ENCODE measurements at regions not wholly inside any gene's neighbourhood (a gene's known extent, or its start where the extent isn't known, plus 50 kb on each side); places are given as distances from the start of the nearest gene placed in this dataset.
"Not testable (repeated sequence)": the region's sequence is repeated elsewhere in the genome, so short reads cannot be mapped to it uniquely, and the experiment has no call there.

- Histone ChIP-seq H3K79me2 (ENCODE audit: control insufficient read depth, insufficient read depth, low read length) (no peaks in the 10 kb centered on the region), H3K9me3 (ENCODE audit: control insufficient read depth, insufficient read depth, low read depth, low read length) (no peaks in the 10 kb centered on the region), H3K27ac (ENCODE audit: insufficient read depth, low read length) (no peak overlapping the region), H3K27me3 (ENCODE audit: control insufficient read depth, insufficient read depth, low read length) (no peaks in the 10 kb centered on the region), H3K9ac (ENCODE audit: insufficient read depth, low read length) (no peak overlapping the region), H3K4me1 (ENCODE audit: control insufficient read depth, extremely low read depth, insufficient read depth, low read length) (no peaks in the 10 kb centered on the region), H3K4me2 (ENCODE audit: extremely low read depth, insufficient read depth, low read length) (no peak overlapping the region), H3K36me3 (ENCODE audit: control insufficient read depth, insufficient read depth, low read length) (no peaks in the 10 kb centered on the region), H2AFZ (ENCODE audit: low read length) (no peak overlapping the region), H4K20me1 (ENCODE audit: control insufficient read depth, extremely low read depth, insufficient read depth, low read length) (no peaks in the 10 kb centered on the region), H3K4me3 (replicated peaks in 1 of 4; ENCODE audit: control extremely low read depth in 1 of 4, insufficient read depth in 1 of 4, low read depth in 3 of 4, low read length in 4 of 4) (no peak overlapping the region)
- no peak for DNase-seq (ENCODE audit: low read depth in 2 of 2)
- TF ChIP-seq, protein P1, sequence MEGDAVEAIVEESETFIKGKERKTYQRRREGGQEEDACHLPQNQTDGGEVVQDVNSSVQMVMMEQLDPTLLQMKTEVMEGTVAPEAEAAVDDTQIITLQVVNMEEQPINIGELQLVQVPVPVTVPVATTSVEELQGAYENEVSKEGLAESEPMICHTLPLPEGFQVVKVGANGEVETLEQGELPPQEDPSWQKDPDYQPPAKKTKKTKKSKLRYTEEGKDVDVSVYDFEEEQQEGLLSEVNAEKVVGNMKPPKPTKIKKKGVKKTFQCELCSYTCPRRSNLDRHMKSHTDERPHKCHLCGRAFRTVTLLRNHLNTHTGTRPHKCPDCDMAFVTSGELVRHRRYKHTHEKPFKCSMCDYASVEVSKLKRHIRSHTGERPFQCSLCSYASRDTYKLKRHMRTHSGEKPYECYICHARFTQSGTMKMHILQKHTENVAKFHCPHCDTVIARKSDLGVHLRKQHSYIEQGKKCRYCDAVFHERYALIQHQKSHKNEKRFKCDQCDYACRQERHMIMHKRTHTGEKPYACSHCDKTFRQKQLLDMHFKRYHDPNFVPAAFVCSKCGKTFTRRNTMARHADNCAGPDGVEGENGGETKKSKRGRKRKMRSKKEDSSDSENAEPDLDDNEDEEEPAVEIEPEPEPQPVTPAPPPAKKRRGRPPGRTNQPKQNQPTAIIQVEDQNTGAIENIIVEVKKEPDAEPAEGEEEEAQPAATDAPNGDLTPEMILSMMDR (conservative IDR thresholded peaks at IDR 0.05 in 1 of 2, IDR thresholded peaks at IDR 0.05 in 1 of 2; ENCODE audit: low read depth in 1 of 2, low read length in 2 of 2) = no peak
- TF ChIP-seq EZH2 (IDR thresholded peaks at IDR 0.05; ENCODE audit: low read length, missing control alignments) = no peak
Measured at GRCh38 chrX:21207080-21207479, 167.1 kb upstream of the CNKSR2 start.

DNA sequence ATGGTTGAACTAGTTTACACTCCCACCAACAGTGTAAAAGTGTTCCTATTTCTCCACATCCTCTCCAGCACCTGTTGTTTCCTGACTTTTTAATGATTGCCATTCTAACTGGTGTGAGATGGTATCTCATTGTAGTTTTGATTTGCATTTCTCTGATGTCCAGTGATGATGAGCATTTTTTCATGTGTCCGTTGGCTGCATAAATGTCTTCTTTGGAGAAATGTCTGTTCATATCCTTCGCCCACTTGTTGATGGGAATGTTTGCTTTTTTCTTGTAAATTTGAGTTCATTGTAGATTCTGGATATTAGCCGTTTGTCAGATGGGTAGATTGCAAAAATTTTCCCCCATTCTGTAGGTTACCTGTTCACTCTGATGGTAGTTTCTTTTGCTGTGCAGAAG lies 155.0 kb upstream of the CNKSR2 start:
- not testable (repeated sequence) for H3K9ac ChIP-seq (ENCODE audit: insufficient read depth, low read length); H3K79me2 ChIP-seq (ENCODE audit: control insufficient read depth, insufficient read depth, low read length); H3K9me3 ChIP-seq (ENCODE audit: control insufficient read depth, insufficient read depth, low read depth, low read length); H3K36me3 ChIP-seq (ENCODE audit: control insufficient read depth, insufficient read depth, low read length); H4K20me1 ChIP-seq (ENCODE audit: control insufficient read depth, extremely low read depth, insufficient read depth, low read length); H3K4me3 ChIP-seq (replicated peaks in 1 of 4; ENCODE audit: control extremely low read depth in 1 of 4, insufficient read depth in 1 of 4, low read depth in 3 of 4, low read length in 4 of 4); DNase-seq (ENCODE audit: low read depth in 2 of 2); H2AFZ ChIP-seq (ENCODE audit: low read length); H3K27me3 ChIP-seq (ENCODE audit: control insufficient read depth, insufficient read depth, low read length); H3K27ac ChIP-seq (ENCODE audit: insufficient read depth, low read length); H3K4me1 ChIP-seq (ENCODE audit: control insufficient read depth, extremely low read depth, insufficient read depth, low read length); H3K4me2 ChIP-seq (ENCODE audit: extremely low read depth, insufficient read depth, low read length)

DNA sequence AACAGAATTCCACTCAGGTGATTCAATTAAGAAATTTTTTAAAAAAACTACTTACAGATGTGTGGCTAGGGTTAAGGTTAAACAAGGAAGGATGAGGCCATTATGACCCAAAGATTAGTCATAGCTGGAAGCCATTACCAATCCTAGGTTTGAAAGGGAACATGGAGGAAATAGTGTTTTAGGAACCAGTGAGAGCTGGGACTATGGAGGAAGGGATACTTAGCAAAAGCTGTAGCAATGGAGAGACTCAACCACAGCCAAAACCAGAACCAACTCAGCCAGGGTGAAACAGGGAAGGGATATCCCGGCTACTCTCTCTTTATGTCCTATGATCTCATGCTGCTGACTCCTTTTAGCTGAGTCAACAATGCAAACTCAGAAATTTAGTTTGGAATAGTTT lies 148.6 kb upstream of the CNKSR2 start:
- DNase-seq (ENCODE audit: low read depth in 2 of 2) = peak in 1 of 2 donors; percentile 1
- no peak overlapping the region for H3K4me2 ChIP-seq (ENCODE audit: extremely low read depth, insufficient read depth, low read length)

DNA sequence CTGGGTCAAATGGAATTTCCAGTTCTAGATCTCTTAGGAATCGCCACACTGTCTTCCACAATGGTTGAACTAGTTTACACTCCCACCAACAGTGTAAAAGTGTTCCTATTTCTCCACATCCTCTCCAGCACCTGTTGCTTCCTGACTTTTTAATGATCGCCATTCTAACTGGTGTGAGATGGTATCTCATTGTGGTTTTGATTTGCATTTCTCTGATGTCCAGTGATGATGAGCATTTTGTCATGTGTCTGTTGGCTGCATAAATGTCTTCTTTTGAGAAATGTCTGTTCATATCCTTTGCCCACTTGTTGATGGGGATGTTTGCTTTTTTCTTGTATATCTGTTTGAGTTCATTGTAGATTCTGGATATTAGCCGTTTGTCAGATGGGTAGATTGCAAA lies 145.2 kb upstream of the CNKSR2 start:
- DNase-seq (ENCODE audit: low read depth in 2 of 2); H3K79me2 ChIP-seq (ENCODE audit: control insufficient read depth, insufficient read depth, low read length); H3K9ac ChIP-seq (ENCODE audit: insufficient read depth, low read length); H4K20me1 ChIP-seq (ENCODE audit: control insufficient read depth, extremely low read depth, insufficient read depth, low read length); H3K27me3 ChIP-seq (ENCODE audit: control insufficient read depth, insufficient read depth, low read length); H3K4me3 ChIP-seq (replicated peaks in 1 of 4; ENCODE audit: control extremely low read depth in 1 of 4, insufficient read depth in 1 of 4, low read depth in 3 of 4, low read length in 4 of 4); H3K4me1 ChIP-seq (ENCODE audit: control insufficient read depth, extremely low read depth, insufficient read depth, low read length); H3K9me3 ChIP-seq (ENCODE audit: control insufficient read depth, insufficient read depth, low read depth, low read length); H3K4me2 ChIP-seq (ENCODE audit: extremely low read depth, insufficient read depth, low read length); H3K36me3 ChIP-seq (ENCODE audit: control insufficient read depth, insufficient read depth, low read length); H3K27ac ChIP-seq (ENCODE audit: insufficient read depth, low read length); H2AFZ ChIP-seq (ENCODE audit: low read length): not testable (repeated sequence)

More for the DNA sequence above, 148.6 kb upstream of the CNKSR2 start:
- no peaks in the 10 kb centered on the region for H3K27me3 ChIP-seq (ENCODE audit: control insufficient read depth, insufficient read depth, low read length)
- no peaks in the 10 kb centered on the region for H3K4me1 ChIP-seq (ENCODE audit: control insufficient read depth, extremely low read depth, insufficient read depth, low read length)
- no peaks in the 10 kb centered on the region for H3K9me3 ChIP-seq (ENCODE audit: control insufficient read depth, insufficient read depth, low read depth, low read length)
- no peak overlapping the region for H3K27ac ChIP-seq (ENCODE audit: insufficient read depth, low read length)
- H3K9ac ChIP-seq (ENCODE audit: insufficient read depth, low read length) = no peak overlapping the region
- TF ChIP-seq, protein P1 (conservative IDR thresholded peaks at IDR 0.05 in 1 of 2, IDR thresholded peaks at IDR 0.05 in 1 of 2; ENCODE audit: low read depth in 1 of 2, low read length in 2 of 2) = no peak
- TF ChIP-seq EZH2 (IDR thresholded peaks at IDR 0.05; ENCODE audit: low read length, missing control alignments) = no peak
- H4K20me1 ChIP-seq (ENCODE audit: control insufficient read depth, extremely low read depth, insufficient read depth, low read length) = no peaks in the 10 kb centered on the region
- H2AFZ ChIP-seq (ENCODE audit: low read length) = no peak overlapping the region
- no peak overlapping the region for H3K4me3 ChIP-seq (replicated peaks in 1 of 4; ENCODE audit: control extremely low read depth in 1 of 4, insufficient read depth in 1 of 4, low read depth in 3 of 4, low read length in 4 of 4)
- H3K36me3 ChIP-seq (ENCODE audit: control insufficient read depth, insufficient read depth, low read length) = no peaks in the 10 kb centered on the region
- no peaks in the 10 kb centered on the region for H3K79me2 ChIP-seq (ENCODE audit: control insufficient read depth, insufficient read depth, low read length)

Measured in fibroblast of lung (primary cell).